NT2/D1 (cell line): ENCODE measurements at regions not wholly inside any gene's neighbourhood (a gene's known extent, or its start where the extent isn't known, plus 50 kb on each side); places are given as distances from the start of the nearest gene placed in this dataset.

ENCODE experiments used
- DNase-seq: peaks from one replicate; pipeline ENCODE4 v3.0.0-alpha.2; 2011; ENCODE audit warnings: low read depth, low spot score
- H3K27me3 ChIP-seq: 2 replicates; pipeline ENCODE4 v1.6.0; 2011; ENCODE audit warnings: mild to moderate bottlenecking; ENCODE audit not compliant: insufficient read length, insufficient read depth
- H3K36me3 ChIP-seq: 2 replicates; pipeline ENCODE4 v1.6.1; 2011; ENCODE audit warnings: mild to moderate bottlenecking, low read length, mixed read lengths; ENCODE audit not compliant: insufficient read depth, insufficient read length
- H3K4me1 ChIP-seq: 2 replicates; pipeline ENCODE4 v1.5.1; 2011; ENCODE audit not compliant: insufficient read depth, insufficient read length
- H3K4me3 ChIP-seq: 2 replicates; pipeline ENCODE4 v1.5.1; 2011; ENCODE audit warnings: low read depth; ENCODE audit not compliant: insufficient read length
- H3K9ac ChIP-seq: 2 replicates; pipeline ENCODE4 v1.6.0; 2011; ENCODE audit warnings: low read depth; ENCODE audit not compliant: insufficient read length
- H3K9me3 ChIP-seq: 2 replicates; pipeline ENCODE4 v1.5.1; 2011; ENCODE audit warnings: mild to moderate bottlenecking, low read length; ENCODE audit not compliant: insufficient read depth
- SUZ12 ChIP-seq: IDR thresholded peaks from 2 replicates; pipeline ENCODE4 v1.6.1; 2011; ENCODE audit not compliant: insufficient read length, insufficient read depth; ENCODE audit errors: extremely low read depth
- YY1 ChIP-seq: IDR thresholded peaks from 2 replicates; pipeline ENCODE4 v1.6.1; 2011; ENCODE audit not compliant: insufficient read length, insufficient read depth
- ZNF274 ChIP-seq: IDR thresholded peaks from 2 replicates; pipeline ENCODE4 v1.6.1; 2011; ENCODE audit warnings: mild to moderate bottlenecking, low read depth, low read length

- Histone ChIP-seq H3K4me1 (no peaks in the 10 kb centered on the region), H3K4me3 (no peak overlapping the region), H3K27me3 (no peaks in the 10 kb centered on the region), H3K36me3 (no peaks in the 10 kb centered on the region), H3K9me3 (no peaks in the 10 kb centered on the region), H3K9ac (no peak overlapping the region)
- no peak for DNase-seq
- TF ChIP-seq YY1: no peak
- TF ChIP-seq ZNF274: no peak
- no peak for TF ChIP-seq SUZ12
Observed at GRCh38 chr2:44825702-44826101, 115.8 kb upstream of the SIX3 start.

GRCh38 chr2:44826601-44827000 lies 114.9 kb upstream of the SIX3 start:
- H3K4me3 ChIP-seq: no peak overlapping the region
- H3K36me3 ChIP-seq: no peaks in the 10 kb centered on the region
- H3K4me1 ChIP-seq: no peaks in the 10 kb centered on the region
- H3K9ac ChIP-seq: no peak overlapping the region
- no peaks in the 10 kb centered on the region for H3K9me3 ChIP-seq
- TF ChIP-seq ZNF274: no peak
- TF ChIP-seq YY1: no peak
- no peak for TF ChIP-seq SUZ12
- H3K27me3 ChIP-seq: no peaks in the 10 kb centered on the region
- DNase-seq: no peak

- no peak for TF ChIP-seq ZNF274
- TF ChIP-seq YY1: no peak
- TF ChIP-seq SUZ12: no peak
- Histone ChIP-seq H3K4me3 (no peak overlapping the region), H3K9ac (no peak overlapping the region), H3K4me1 (no peaks in the 10 kb centered on the region), H3K9me3 (no peaks in the 10 kb centered on the region), H3K36me3 (no peaks in the 10 kb centered on the region), H3K27me3 (no peaks in the 10 kb centered on the region)
- no peak for DNase-seq
Observed at GRCh38 chr2:44829771-44830170, 111.7 kb upstream of the SIX3 start.

- DNase-seq: no peak
- no peaks in the 10 kb centered on the region for H3K9me3 ChIP-seq
- H3K9ac ChIP-seq: no peak overlapping the region
- H3K4me3 ChIP-seq: no peak overlapping the region
- H3K27me3 ChIP-seq: no peaks in the 10 kb centered on the region
- H3K36me3 ChIP-seq: no peaks in the 10 kb centered on the region
- no peaks in the 10 kb centered on the region for H3K4me1 ChIP-seq
- no peak for TF ChIP-seq ZNF274
- TF ChIP-seq YY1: no peak
- TF ChIP-seq SUZ12: no peak
Observed at GRCh38 chr2:44833171-44834069, 108.1 kb upstream of the SIX3 start.

- H3K36me3 ChIP-seq: no peaks in the 10 kb centered on the region
- H3K27me3 ChIP-seq: no peaks in the 10 kb centered on the region
- no peak overlapping the region for H3K4me3 ChIP-seq
- TF ChIP-seq ZNF274: no peak
- TF ChIP-seq SUZ12: no peak
- TF ChIP-seq YY1: no peak
- no peak overlapping the region for H3K9ac ChIP-seq
- no peaks in the 10 kb centered on the region for H3K9me3 ChIP-seq
- H3K4me1 ChIP-seq: no peaks in the 10 kb centered on the region
- no peak for DNase-seq
Observed at GRCh38 chr2:44834656-44835055, 106.8 kb upstream of the SIX3 start.

GRCh38 chr2:44836174-44836573 lies 105.3 kb upstream of the SIX3 start:
- no peaks in the 10 kb centered on the region for H3K9me3 ChIP-seq
- no peak overlapping the region for H3K4me3 ChIP-seq
- H3K36me3 ChIP-seq: no peaks in the 10 kb centered on the region
- no peak overlapping the region for H3K9ac ChIP-seq
- DNase-seq: no peak
- TF ChIP-seq SUZ12 (no peak), YY1 (no peak), ZNF274 (no peak)
- H3K4me1 ChIP-seq: no peaks in the 10 kb centered on the region
- peaks cover 4% of the 10 kb centered on the region for H3K27me3 ChIP-seq

- Histone ChIP-seq H3K4me3 (no peak overlapping the region), H3K4me1 (no peaks in the 10 kb centered on the region), H3K9me3 (no peaks in the 10 kb centered on the region), H3K27me3 (peaks cover 4% of the 10 kb centered on the region), H3K9ac (no peak overlapping the region), H3K36me3 (no peaks in the 10 kb centered on the region)
- no peak for DNase-seq
- TF ChIP-seq SUZ12 (no peak), ZNF274 (no peak), YY1 (no peak)
Observed at GRCh38 chr2:44836916-44837315, 104.6 kb upstream of the SIX3 start.
